HepG2 (cell line): ENCODE measurements at regions not wholly inside any gene's neighbourhood (a gene's known extent, or its start where the extent isn't known, plus 50 kb on each side); places are given as distances from the start of the nearest gene placed in this dataset.

Source experiments
- ATAC-seq: fragments of 200-7000 bp; cut with Tn5 transposase; 3 replicates; pipeline ENCODE4 v1.9.1; 2020; ENCODE audit warnings: mild to moderate bottlenecking, moderate library complexity
- BruUV-seq: library from RNA; stranded (reverse); fragments of 400-500 nt; replicated peaks from 2 replicates; lab custom pipeline; 2021; lab: Mats Ljungman, UMichigan
- CTCF ChIA-PET: fragments of 300-600 bp; formaldehyde crosslinking; extraction: SDS; loops from one replicate; lab custom pipeline; 2021; ENCODE audit warnings: low total read pairs, inconsistent platforms, low intra/inter-chr PET ratio; lab: Yijun Ruan, JAX
- POLR2A ChIA-PET: fragments of 350-600 bp; sonication (Branson Sonifier 250); formaldehyde crosslinking; loops from one replicate; lab custom pipeline; 2020; ENCODE audit warnings: antibody characterized with exemption, inconsistent platforms; lab: Yijun Ruan, JAX
- DNase-seq: peaks from one replicate; pipeline ENCODE4 v3.0.0-alpha.2; 2015; ENCODE audit warnings: low spot score
- FAIRE-seq: peaks from 3 replicates; lab custom pipeline; 2011; peaks lifted over from hg19 to GRCh38; lab: Jason Lieb, UNC
- H2AFZ ChIP-seq: one replicate; pipeline ENCODE4 v1.6.1; 2011; ENCODE audit warnings: low read length, inconsistent platforms
- H3K27ac ChIP-seq: fragments of 300-600 bp; 3 replicates; pipeline ENCODE4 v1.8.0; 2011; ENCODE audit warnings: mixed run types, mild to moderate bottlenecking, mixed read lengths, low read length, inconsistent platforms; ENCODE audit not compliant: insufficient read depth; ENCODE audit errors: extremely low read length
- H3K27me3 ChIP-seq, 2 experiments: fragments of 200-600 bp in 1 of 2; 2 replicates in 1 of 2; 3 replicates in 1 of 2; pipeline versions ENCODE4 v1.6.0 to v1.8.0; 2011; ENCODE audit warnings: low read length in 2 of 2, mild to moderate bottlenecking in 2 of 2, moderate library complexity in 2 of 2, inconsistent platforms in 1 of 2; ENCODE audit not compliant: insufficient read depth in 2 of 2, control insufficient read depth in 1 of 2
- H3K36me3 ChIP-seq, 2 experiments: fragments of 200-600 bp in 1 of 2; replicated peaks in 1 of 2; 2 replicates in 1 of 2; 3 replicates in 1 of 2; pipeline versions ENCODE4 v1.5.1 to v1.8.0; 2011; ENCODE audit warnings: low read length in 2 of 2, inconsistent platforms in 1 of 2; ENCODE audit not compliant: insufficient read depth in 2 of 2, control insufficient read depth in 1 of 2
- H3K4me1 ChIP-seq: 2 replicates; pipeline ENCODE4 v1.5.1; 2012; ENCODE audit warnings: low read length, inconsistent platforms; ENCODE audit not compliant: insufficient read depth
- H3K4me2 ChIP-seq: 2 replicates; pipeline ENCODE4 v1.6.0; 2011; ENCODE audit warnings: low read depth, low read length, inconsistent platforms
- H3K4me3 ChIP-seq, 3 experiments: fragments of 200-600 bp in 1 of 3; sonication (generic), shearing (Covaris generic) in 1 of 3; replicated peaks in 1 of 3; 2 replicates each; pipeline ENCODE4 v1.5.1; 2011 to 2016; ENCODE audit warnings: low read length in 3 of 3, inconsistent platforms in 2 of 3, low read depth in 2 of 3, mild to moderate bottlenecking in 2 of 3, control low read depth in 1 of 3, mixed read lengths in 1 of 3; ENCODE audit not compliant: insufficient read depth in 1 of 3
- H3K79me2 ChIP-seq: one replicate; pipeline ENCODE4 v1.6.1; 2011; ENCODE audit warnings: low read length, inconsistent platforms; ENCODE audit not compliant: insufficient read depth
- H3K9ac ChIP-seq: 2 replicates; pipeline ENCODE4 v1.6.0; 2011; ENCODE audit warnings: mild to moderate bottlenecking, low read depth, low read length, inconsistent platforms; ENCODE audit not compliant: insufficient read depth
- H3K9me3 ChIP-seq: 2 replicates; pipeline ENCODE4 v1.5.1; 2012; ENCODE audit warnings: mild to moderate bottlenecking, low read length
- H4K20me1 ChIP-seq: 2 replicates; pipeline ENCODE4 v1.6.0; 2011; ENCODE audit warnings: inconsistent platforms, mild to moderate bottlenecking, low read length, moderate library complexity; ENCODE audit not compliant: insufficient read depth
- ARID3A ChIP-seq: IDR thresholded peaks from 2 replicates; pipeline ENCODE4 v1.6.1; 2012; ENCODE audit warnings: low read depth, low read length, improper control_type of control experiment
- EHMT2 ChIP-seq: fragments of 200-600 bp; sonication (generic); IDR thresholded peaks from 2 replicates; pipeline ENCODE4 v1.7.0; 2017; ENCODE audit warnings: antibody characterized with exemption, low read depth, low read length, borderline replicate concordance
- HMGXB3 ChIP-seq: sonication (generic); formaldehyde crosslinking; IDR thresholded peaks from 2 replicates; pipeline ENCODE4 v1.4.0; 2020; ENCODE audit warnings: missing genetic modification reagents, borderline replicate concordance
- IKZF4 ChIP-seq: sonication (generic); formaldehyde crosslinking; IDR thresholded peaks from 2 replicates; pipeline ENCODE4 v1.5.1; 2020; ENCODE audit warnings: borderline replicate concordance, mild to moderate bottlenecking, low read depth, missing genetic modification reagents; ENCODE audit errors: not compliant biosample characterization
- NR2C2 ChIP-seq: sonication (generic); formaldehyde crosslinking; IDR thresholded peaks from 2 replicates; pipeline ENCODE4 v1.4.0; 2020; ENCODE audit warnings: missing genetic modification reagents, mild to moderate bottlenecking, moderate library complexity, borderline replicate concordance
- PHF8 ChIP-seq: sonication (generic); formaldehyde crosslinking; IDR thresholded peaks from 2 replicates; pipeline ENCODE4 v1.5.0; 2020; ENCODE audit warnings: missing genetic modification reagents
- RAD21 ChIP-seq: fragments of 450-650 bp; formaldehyde crosslinking; IDR thresholded peaks from 2 replicates; pipeline ENCODE4 v1.5.0; 2020; ENCODE audit warnings: mild to moderate bottlenecking
- STAG1 ChIP-seq: sonication (generic); formaldehyde crosslinking; IDR thresholded peaks from 2 replicates; pipeline ENCODE4 v1.4.0; 2020; ENCODE audit warnings: missing genetic modification reagents
- ZNF414 ChIP-seq: sonication (generic); formaldehyde crosslinking; IDR thresholded peaks from 2 replicates; pipeline ENCODE4 v1.5.0; 2020; ENCODE audit warnings: missing genetic modification reagents
- ZNF562 ChIP-seq: sonication (generic); formaldehyde crosslinking; IDR thresholded peaks from 2 replicates; pipeline ENCODE4 v1.8.0; 2022; ENCODE audit warnings: missing genetic modification reagents, borderline replicate concordance
- WGBS: methylation state at CpG from one replicate; pipeline ENCODE4 v1.1.6; 2017; ENCODE audit warnings: low lambda C conversion rate; 5-methylcytosine and 5-hydroxymethylcytosine counted together
- in situ Hi-C: cut with HindIII; loops from 2 replicates; pipeline ENCODE4 v1.10.0; 2017; ENCODE audit warnings: low pct_unique_long_range_greater_than_20kb; ENCODE audit not compliant: extremely low pct_ligation_motif_present
- intact Hi-C: fragments of 100-400 bp; cut with micrococcal nuclease; formaldehyde crosslinking; loops from one replicate; pipeline ENCODE4 v1.10.0; 2022; ENCODE audit not compliant: unreplicated experiment
- TF ChIP-seq, protein P1 (sequence below): sonication (generic); formaldehyde crosslinking; IDR thresholded peaks from 2 replicates; pipeline ENCODE4 v1.5.0; 2020; ENCODE audit warnings: mild to moderate bottlenecking, missing genetic modification reagents, moderate library complexity
- TF ChIP-seq, protein P2 (sequence below), 2 experiments: IDR thresholded peaks; 2 replicates each; pipeline ENCODE4 v1.6.1; 2011 to 2012; ENCODE audit warnings: low read length in 2 of 2, borderline replicate concordance in 1 of 2, low read depth in 1 of 2, mild to moderate bottlenecking in 1 of 2, moderate library complexity in 1 of 2

DNA sequence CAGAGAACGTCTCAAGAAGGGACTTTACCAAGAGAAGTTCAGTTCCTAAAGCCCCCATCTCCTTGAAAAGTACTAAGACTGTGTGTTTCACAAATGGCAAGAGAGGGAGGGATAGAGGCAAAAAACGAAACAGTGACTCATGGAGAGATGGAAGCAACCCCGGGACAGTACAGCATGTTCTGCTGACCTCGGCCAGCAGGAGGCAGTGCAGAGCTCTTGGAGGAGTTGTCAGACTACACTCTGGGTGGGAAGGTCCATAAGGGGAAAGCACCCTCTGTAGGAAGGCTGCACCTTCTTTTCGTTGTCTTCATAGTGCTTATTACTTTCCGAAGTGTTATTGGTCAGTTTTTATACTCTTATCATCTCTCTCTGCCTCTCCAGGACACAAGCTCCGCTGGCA lies 525.2 kb upstream of the CCDC196 start:
- no peak overlapping the region for H3K4me2 ChIP-seq
- DNase-seq (no peak), FAIRE-seq (no peak), ATAC-seq (peak; percentile 80)
- intact Hi-C loops = no loop called here
- H2AFZ ChIP-seq = no peak overlapping the region
- H3K4me3 ChIP-seq = no peak overlapping the region
- no peaks in the 10 kb centered on the region for H3K4me1 ChIP-seq
- no peaks in the 10 kb centered on the region for H3K79me2 ChIP-seq
- H3K27ac ChIP-seq = no peak overlapping the region
- H3K9me3 ChIP-seq = no peaks in the 10 kb centered on the region
- H3K27me3 ChIP-seq = peaks cover 0 to 1% of the 10 kb centered on the region in 2 experiments; a peak in 2 of 5 replicates
- ChIA-PET POLR2A (no interaction called here), CTCF (interaction anchor here (0.8 kb wide), 1 partner anchor 797 kb away, joined by 3 read pairs; no protein-coding TSS in a partner anchor)
- H4K20me1 ChIP-seq = no peaks in the 10 kb centered on the region
- no TSS peak for BruUV-seq
- 19% methylated on average over 7 of the region's 7 CpGs for WGBS
- in situ Hi-C loops = no loop called here
- no peaks in the 10 kb centered on the region for H3K36me3 ChIP-seq
- no peak overlapping the region for H3K9ac ChIP-seq
- TF ChIP-seq EHMT2 (no peak), ZNF414 (CRISPR knock-in tag) (no peak), HMGXB3 (CRISPR knock-in tag) (no peak), STAG1 (peak; percentile 26; the same call in 1 of the 2 replicates), RAD21 (CRISPR knock-in tag) (no peak), NR2C2 (CRISPR knock-in tag) (no peak), IKZF4 (CRISPR knock-in tag) (no peak), ARID3A (no peak), ZNF562 (CRISPR knock-in tag) (no peak), PHF8 (CRISPR knock-in tag) (no peak)
- TF ChIP-seq, protein P1, sequence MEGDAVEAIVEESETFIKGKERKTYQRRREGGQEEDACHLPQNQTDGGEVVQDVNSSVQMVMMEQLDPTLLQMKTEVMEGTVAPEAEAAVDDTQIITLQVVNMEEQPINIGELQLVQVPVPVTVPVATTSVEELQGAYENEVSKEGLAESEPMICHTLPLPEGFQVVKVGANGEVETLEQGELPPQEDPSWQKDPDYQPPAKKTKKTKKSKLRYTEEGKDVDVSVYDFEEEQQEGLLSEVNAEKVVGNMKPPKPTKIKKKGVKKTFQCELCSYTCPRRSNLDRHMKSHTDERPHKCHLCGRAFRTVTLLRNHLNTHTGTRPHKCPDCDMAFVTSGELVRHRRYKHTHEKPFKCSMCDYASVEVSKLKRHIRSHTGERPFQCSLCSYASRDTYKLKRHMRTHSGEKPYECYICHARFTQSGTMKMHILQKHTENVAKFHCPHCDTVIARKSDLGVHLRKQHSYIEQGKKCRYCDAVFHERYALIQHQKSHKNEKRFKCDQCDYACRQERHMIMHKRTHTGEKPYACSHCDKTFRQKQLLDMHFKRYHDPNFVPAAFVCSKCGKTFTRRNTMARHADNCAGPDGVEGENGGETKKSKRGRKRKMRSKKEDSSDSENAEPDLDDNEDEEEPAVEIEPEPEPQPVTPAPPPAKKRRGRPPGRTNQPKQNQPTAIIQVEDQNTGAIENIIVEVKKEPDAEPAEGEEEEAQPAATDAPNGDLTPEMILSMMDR (CRISPR knock-in tag) = peak; percentile 58
- TF ChIP-seq, protein P2, sequence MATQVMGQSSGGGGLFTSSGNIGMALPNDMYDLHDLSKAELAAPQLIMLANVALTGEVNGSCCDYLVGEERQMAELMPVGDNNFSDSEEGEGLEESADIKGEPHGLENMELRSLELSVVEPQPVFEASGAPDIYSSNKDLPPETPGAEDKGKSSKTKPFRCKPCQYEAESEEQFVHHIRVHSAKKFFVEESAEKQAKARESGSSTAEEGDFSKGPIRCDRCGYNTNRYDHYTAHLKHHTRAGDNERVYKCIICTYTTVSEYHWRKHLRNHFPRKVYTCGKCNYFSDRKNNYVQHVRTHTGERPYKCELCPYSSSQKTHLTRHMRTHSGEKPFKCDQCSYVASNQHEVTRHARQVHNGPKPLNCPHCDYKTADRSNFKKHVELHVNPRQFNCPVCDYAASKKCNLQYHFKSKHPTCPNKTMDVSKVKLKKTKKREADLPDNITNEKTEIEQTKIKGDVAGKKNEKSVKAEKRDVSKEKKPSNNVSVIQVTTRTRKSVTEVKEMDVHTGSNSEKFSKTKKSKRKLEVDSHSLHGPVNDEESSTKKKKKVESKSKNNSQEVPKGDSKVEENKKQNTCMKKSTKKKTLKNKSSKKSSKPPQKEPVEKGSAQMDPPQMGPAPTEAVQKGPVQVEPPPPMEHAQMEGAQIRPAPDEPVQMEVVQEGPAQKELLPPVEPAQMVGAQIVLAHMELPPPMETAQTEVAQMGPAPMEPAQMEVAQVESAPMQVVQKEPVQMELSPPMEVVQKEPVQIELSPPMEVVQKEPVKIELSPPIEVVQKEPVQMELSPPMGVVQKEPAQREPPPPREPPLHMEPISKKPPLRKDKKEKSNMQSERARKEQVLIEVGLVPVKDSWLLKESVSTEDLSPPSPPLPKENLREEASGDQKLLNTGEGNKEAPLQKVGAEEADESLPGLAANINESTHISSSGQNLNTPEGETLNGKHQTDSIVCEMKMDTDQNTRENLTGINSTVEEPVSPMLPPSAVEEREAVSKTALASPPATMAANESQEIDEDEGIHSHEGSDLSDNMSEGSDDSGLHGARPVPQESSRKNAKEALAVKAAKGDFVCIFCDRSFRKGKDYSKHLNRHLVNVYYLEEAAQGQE (IDR thresholded peaks at IDR 0.05; ENCODE audit: borderline replicate concordance in 1 of 2, low read depth in 1 of 2, low read length in 2 of 2) = no peak
